Tibial nerve (tissue), 4 donors: ENCODE measurements at regions not wholly inside any gene's neighbourhood (a gene's known extent, or its start where the extent isn't known, plus 50 kb on each side); places are given as distances from the start of the nearest gene placed in this dataset.
"Not testable (repeated sequence)": the region's sequence is repeated elsewhere in the genome, so short reads cannot be mapped to it uniquely, and the experiment has no call there.

Source experiments
- CTCF ChIP-seq, 5 experiments: fragments of 200-600 bp in 3 of 5; fragments of 450-650 bp in 2 of 5; sonication (generic) in 3 of 5; IDR thresholded peaks; one replicate each; pipeline ENCODE4 v1.5.1; 2016 to 2019; ENCODE audit warnings: antibody characterized with exemption in 5 of 5, mild to moderate bottlenecking in 3 of 5, moderate library complexity in 2 of 5
- EP300 ChIP-seq, 2 donors: sonication (generic); formaldehyde crosslinking; IDR thresholded peaks; one replicate each; pipeline ENCODE4 v1.6.1; 2017; ENCODE audit warnings: antibody characterized with exemption in 2 of 2, mild to moderate bottlenecking in 1 of 2
- POLR2A ChIP-seq, 2 donors: fragments of 450-650 bp; IDR thresholded peaks; one replicate each; pipeline ENCODE4 v1.6.1; 2017; ENCODE audit warnings: antibody characterized with exemption in 2 of 2, mild to moderate bottlenecking in 2 of 2, moderate library complexity in 2 of 2

- not testable (repeated sequence) for TF ChIP-seq EP300, CTCF, POLR2A (IDR thresholded peaks at IDR 0.05)
Observed at GRCh38 chr4:56592417-56592816, 86.8 kb downstream of the ARL9 start.
